Spleen (tissue), 7 donors: ENCODE measurements at regions not wholly inside any gene's neighbourhood (a gene's known extent, or its start where the extent isn't known, plus 50 kb on each side); places are given as distances from the start of the nearest gene placed in this dataset.

ENCODE experiments used
- POLR2A ChIP-seq, 3 donors: fragments of 450-650 bp; IDR thresholded peaks; one replicate each; pipeline ENCODE4 v1.5.1; 2017; ENCODE audit warnings: antibody characterized with exemption in 3 of 3, mild to moderate bottlenecking in 1 of 3
- TF ChIP-seq, protein P1 (sequence below), 11 experiments: fragments of 200-600 bp in 7 of 11; fragments of 450-650 bp in 4 of 11; sonication (generic) in 4 of 11; IDR thresholded peaks in 8 of 11; conservative IDR thresholded peaks in 3 of 11; 1 replicate in 7 of 11; 2 replicates in 4 of 11; pipeline versions ENCODE4 v1.4.0 to v1.8.0; 2016 to 2021; ENCODE audit warnings: antibody characterized with exemption in 11 of 11, inconsistent platforms in 4 of 11, mild to moderate bottlenecking in 1 of 11
- donor health status: DM: no; HTN: no; CAD: no; lungs with moderate emphysema.
- donor health status: DM: no; HTN: no; CAD: no.
- donor health status: DM: no; HTN: no; CAD: no.

DNA sequence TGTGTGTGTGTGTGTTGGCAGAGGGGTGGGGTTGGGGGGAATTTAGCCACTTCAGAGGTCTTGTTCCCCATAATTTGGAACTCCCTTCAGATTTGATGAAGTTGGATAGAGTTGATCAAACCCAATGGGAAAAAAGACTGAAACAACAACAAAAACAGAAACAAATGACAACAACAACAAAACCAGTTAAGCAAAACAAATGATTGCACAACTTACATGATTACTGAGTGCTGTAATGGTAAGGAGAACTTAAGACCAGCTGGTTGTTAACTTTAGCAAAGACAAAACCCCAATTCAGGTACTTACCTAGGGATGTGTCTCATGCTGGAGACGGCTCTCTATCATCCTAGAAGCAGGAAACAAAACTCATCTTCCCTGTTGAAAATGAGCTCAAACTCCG, 107.8 kb upstream of the DDHD1 start:
- TF ChIP-seq, protein P1, sequence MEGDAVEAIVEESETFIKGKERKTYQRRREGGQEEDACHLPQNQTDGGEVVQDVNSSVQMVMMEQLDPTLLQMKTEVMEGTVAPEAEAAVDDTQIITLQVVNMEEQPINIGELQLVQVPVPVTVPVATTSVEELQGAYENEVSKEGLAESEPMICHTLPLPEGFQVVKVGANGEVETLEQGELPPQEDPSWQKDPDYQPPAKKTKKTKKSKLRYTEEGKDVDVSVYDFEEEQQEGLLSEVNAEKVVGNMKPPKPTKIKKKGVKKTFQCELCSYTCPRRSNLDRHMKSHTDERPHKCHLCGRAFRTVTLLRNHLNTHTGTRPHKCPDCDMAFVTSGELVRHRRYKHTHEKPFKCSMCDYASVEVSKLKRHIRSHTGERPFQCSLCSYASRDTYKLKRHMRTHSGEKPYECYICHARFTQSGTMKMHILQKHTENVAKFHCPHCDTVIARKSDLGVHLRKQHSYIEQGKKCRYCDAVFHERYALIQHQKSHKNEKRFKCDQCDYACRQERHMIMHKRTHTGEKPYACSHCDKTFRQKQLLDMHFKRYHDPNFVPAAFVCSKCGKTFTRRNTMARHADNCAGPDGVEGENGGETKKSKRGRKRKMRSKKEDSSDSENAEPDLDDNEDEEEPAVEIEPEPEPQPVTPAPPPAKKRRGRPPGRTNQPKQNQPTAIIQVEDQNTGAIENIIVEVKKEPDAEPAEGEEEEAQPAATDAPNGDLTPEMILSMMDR (IDR thresholded peaks at IDR 0.05 in 8 of 11, conservative IDR thresholded peaks at IDR 0.05 in 3 of 11), result no peak
- no peak for TF ChIP-seq POLR2A (IDR thresholded peaks at IDR 0.05)
